Activated CD8-positive, alpha-beta memory T cell treated with anti-CD3 and anti-CD28 coated beads, Interleukin-2, amount 50 U/mL, for 1 hour (primary cell): ENCODE measurements at regions not wholly inside any gene's neighbourhood (a gene's known extent, or its start where the extent isn't known, plus 50 kb on each side); places are given as distances from the start of the nearest gene placed in this dataset.
"Not testable (repeated sequence)": the region's sequence is repeated elsewhere in the genome, so short reads cannot be mapped to it uniquely, and the experiment has no call there.

ENCODE experiments used
- DNase-seq: peaks from one replicate; pipeline ENCODE4 v3.0.0-alpha.2; 2020; ENCODE audit errors: extremely low read depth

- DNase-seq, result no peak
These were observed 52.5 kb upstream of the NBL1 start for GRCh38 chr1:19591482-19592091.

GRCh38 chr1:19585507-19585906 is 58.6 kb upstream of the NBL1 start:
- DNase-seq, result no peak

DNA sequence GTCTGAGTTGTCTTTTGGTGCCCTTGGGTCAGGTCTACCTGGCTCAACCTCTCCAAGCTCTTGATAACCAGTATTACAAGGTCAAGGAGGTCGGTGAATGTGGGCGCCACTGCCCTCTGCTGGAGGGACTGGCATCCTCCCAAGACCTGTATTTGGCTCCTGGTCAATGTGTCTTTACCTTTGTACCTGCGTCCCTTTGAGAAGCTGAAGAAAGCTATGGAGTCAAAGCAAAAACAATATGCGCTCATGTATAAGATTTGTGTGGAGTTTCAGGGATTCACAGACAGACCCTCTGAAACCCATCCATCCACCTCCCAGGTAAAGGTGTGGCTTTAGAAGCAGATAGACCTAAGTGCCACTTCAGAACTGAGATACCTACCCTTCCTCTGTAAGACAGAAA is 61.8 kb upstream of the NBL1 start:
- peak; percentile 49 for DNase-seq

DNA sequence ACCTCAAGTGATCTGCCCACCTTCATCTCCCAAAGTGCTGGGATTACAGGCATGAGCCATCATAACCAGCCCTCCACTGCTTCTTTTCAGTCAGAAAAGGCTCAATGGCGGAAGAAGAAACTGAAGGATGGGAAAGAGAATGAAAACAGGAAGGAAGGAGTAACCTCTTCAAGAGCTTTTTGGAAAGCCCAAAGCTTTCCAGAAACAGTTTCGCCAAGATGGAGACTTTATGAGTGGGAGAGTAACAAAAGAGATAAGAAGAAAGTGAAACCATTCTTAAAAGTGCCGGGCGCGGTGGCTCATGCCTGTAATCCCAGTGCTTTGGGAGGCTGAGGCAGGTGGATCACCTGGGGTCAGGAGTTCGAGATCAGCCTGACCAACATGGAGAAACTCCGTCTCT is 62.7 kb upstream of the NBL1 start:
- DNase-seq, result no peak

DNA sequence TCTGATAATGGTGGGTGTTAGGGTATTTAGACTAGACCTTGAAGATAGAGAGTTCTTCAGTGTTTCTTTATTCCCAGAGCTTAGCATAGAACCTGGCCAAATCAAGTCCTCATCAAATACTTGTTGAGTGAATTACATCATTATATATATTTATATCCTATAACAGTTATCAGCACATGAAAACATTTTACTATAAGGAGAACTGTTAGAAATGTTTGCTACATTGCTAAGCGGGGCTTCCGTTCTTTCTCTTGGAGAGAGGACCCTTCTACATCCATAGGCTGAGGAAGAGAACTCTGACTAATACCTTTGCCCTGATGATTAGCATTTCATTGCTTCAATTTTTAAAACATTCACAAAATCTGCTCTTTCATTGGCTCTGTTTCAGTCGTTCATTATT is 66.5 kb upstream of the NBL1 start:
- no peak for DNase-seq

- no peak for DNase-seq
These were observed 67.1 kb upstream of the NBL1 start for GRCh38 chr1:19577036-19577435.

DNA sequence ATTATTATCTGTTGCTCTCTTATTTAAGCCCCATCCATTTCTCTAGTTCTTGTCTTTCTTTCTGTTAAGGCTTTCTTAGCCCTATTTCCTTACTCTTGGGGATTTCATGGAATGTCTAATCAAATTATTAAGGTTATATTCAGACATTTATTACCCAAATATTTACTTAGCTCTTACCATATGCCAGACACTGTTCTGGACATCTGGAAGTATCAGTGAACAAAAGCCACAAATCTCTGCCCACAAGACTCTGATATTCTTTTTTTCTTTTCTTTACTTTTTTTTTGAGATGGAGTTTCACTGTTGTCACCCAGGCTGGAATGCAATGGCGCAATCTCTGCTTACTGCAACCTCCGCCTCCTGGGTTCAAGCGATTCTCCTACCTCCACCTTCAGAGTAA is 74.3 kb upstream of the NBL1 start:
- no peak for DNase-seq

DNA sequence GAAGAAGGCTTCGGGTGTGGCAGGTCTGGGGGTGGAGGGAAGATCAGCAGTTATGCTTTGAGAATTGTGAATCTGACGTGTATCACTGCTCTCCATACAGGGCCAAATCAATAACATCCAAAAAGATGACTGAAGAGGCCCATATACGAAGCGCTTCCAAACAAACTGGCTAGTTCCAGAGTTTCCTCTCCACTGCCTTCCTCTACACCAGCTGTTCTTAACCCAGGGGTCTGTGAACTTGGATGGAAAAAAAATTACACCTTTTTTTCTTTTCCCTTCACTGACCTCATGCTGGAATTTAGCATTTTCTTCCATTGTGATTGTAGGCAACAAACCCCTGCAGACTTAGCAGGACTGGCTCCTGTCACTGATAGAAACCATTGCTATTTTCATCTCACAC is 77.1 kb upstream of the NBL1 start:
- DNase-seq, result no peak

DNA sequence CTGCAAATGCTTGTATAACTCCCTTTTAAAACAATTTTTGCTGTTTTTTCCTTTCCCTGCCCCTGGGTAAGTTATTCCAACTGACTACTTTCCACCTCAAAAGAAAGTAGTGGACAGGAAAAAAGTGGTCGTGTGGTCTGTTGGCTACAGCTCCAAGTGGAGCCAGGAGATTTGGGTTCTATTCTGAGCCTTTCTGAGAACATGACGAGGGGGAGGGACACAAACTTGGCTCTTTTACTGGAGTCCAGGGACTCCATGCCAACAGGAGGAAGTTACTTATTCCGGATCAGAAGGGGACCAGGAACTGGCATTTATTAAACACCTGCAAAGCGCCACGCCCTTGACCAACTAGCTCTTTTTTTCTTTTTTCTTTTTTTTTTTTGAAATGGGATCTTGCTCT is 79.0 kb upstream of the CAPZB start:
- DNase-seq, result no peak

DNA sequence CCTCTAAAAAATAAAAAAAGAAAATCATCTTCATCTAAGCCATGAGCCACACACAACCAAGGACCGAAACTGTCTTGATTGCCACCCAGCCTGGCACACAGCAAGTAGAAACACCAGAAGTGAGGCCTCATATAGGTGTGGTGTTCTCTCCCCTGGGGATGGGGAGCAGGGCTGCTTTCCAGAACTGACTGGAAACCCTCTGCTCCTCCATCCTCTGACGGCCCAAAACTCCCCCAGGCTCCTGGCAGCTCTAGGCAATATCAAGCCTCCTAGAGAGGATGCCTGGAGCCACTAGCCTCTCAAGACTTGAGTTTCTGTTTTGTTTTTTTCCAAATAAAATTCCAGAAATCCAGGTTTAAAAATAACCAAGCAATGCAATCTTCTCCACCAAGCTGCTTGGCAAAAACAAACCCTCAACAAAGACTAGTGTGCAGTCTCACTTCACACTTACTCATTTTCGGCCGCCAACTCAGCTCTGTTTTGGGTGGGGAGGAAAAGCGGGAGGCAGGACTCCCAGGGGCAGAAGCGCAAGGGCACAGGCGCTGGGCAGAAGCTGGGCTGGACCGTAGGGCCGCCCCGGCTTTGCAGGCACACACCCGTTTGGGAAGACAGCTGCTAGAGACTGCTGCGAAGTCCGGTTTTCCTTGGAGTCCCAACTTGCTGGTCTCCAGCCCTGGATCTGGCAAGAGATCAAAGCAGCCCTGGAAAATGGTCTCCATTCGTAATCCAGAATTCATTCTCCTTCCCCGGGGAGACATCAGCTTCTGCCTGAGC is 78.2 kb upstream of the CAPZB start:
- DNase-seq, result no peak

DNA sequence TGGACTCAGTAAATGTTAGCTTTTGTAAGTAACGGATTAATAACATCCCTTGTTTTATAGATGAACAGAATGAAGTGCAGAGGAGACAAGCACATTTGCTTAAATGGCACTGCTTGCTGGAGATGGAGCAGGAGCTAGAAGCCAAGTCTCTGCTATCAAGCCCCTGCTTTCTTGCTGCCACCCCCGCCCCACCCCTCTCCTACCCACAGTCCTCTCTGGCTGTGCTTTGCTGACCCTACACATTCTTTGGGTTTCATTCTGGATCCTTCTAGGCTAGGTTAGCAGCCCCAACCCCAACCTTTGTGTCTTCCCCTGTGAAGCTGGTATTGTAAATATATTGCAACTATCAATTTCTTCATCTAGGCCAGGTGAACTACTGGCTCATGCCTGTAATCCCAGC is 77.5 kb upstream of the CAPZB start:
- DNase-seq, result no peak

- DNase-seq, result no peak
These were observed 75.1 kb upstream of the CAPZB start for GRCh38 chr1:19560480-19560879.

DNA sequence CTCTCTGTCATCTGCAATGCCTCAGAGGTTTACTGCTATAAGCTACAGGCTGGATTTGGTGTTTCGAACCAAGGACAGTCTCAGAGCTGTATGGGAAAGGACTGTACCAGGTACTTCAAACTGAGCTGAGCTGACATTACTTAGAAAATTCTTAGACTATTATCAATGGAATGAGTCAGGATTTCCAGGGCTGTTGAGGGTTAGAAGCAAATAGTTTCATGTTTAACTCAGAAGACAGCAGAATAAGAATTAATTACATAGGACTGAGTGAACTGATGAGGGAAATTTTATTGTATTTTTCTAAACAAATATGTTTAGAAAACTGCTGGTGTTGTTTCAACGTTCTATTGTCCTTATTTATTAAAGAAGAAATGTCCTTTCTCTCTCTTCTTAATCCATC is 74.3 kb upstream of the CAPZB start:
- no peak for DNase-seq

DNA sequence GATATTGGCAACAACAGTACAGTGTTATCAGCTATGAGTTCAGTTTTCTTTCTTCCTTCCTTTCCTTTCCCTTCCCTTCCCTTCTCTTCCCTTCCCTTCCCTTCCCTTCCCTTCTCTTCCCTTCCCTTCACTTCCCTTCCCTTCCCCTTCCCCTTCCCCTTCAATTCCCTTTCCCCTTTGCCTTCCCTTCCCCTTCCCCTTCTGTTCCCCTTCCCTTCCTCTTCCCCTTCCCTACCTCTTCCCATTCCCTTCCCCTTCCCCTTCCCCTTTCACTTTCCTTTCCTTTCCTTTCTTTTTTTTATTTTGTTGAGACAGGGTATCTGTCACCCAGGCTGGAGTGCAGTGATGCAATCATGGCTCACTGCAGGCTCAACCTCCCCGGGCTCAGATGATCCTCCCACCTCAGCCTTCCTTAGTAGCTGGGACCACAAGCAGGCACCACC is 72.3 kb upstream of the CAPZB start:
- no peak for DNase-seq

- DNase-seq, result no peak
These were observed 68.8 kb upstream of the CAPZB start for GRCh38 chr1:19554090-19554489.

DNA sequence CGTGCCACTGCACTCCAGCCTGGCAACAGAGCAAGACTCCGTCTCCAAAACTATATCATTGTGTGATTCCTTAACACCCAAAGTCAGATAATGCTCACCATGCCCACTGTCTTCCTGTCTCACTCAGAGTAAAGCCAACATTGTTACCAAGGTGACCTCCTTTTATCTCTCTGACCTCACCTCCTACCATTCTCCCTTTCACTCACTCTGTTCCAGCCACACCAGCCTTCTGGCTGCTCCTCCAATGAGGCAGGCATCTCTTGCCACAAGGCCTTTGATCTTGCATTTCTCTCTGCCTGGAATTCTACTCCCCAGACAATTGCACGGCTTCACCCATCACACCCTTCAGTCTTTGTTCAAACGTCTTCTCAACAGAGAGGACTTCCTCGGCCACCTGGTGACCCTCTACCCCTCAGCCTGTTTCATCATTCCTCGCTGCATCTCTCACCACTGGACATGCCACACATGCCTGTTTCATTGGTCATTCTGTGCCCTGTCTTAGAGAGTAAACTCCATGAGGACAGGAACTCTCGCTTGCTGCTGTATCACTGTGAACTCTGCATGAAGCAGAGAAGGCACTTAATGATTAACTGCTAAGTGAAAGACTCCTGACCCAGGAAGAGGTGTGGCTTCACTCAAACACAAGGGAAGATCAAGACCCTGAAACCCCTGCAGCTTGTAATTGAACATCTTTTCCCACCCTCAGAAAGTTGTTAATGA is 67.1 kb upstream of the CAPZB start:
- DNase-seq, result no peak

GRCh38 chr1:19551837-19552236 is 66.5 kb upstream of the CAPZB start:
- not testable (repeated sequence) for DNase-seq

- DNase-seq, result not testable (repeated sequence)
These were observed 65.1 kb upstream of the CAPZB start for GRCh38 chr1:19550437-19550836.

DNA sequence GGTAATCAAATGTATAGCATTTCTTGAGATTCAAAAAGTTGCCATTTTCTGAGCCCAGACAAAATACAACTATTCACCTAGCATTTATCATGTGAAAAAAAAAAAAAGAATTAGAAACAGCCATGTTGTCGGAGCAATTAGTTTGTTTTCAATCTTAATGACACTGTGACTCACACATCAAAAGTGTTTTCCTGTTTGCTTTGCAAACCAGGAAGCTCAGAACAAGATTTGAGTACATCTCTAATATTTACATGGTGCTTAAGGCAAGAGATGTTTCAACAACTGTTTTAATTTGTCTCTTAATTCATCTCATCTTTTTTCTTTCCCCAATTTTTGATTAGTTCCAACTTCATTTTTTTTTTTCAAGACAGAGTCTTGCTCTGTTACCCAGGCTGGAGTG is 62.5 kb upstream of the CAPZB start:
- DNase-seq, result no peak

GRCh38 chr1:19536519-19536918 is 51.2 kb upstream of the CAPZB start:
- no peak for DNase-seq

- no peak for DNase-seq
These were observed 49.9 kb upstream of the CAPZB start for GRCh38 chr1:19535214-19535613.
